ENCODE measurements at regions not wholly inside any gene's neighbourhood (a gene's known extent, or its start where the extent isn't known, plus 50 kb on each side); places are given as distances from the start of the nearest gene placed in this dataset.

DNA sequence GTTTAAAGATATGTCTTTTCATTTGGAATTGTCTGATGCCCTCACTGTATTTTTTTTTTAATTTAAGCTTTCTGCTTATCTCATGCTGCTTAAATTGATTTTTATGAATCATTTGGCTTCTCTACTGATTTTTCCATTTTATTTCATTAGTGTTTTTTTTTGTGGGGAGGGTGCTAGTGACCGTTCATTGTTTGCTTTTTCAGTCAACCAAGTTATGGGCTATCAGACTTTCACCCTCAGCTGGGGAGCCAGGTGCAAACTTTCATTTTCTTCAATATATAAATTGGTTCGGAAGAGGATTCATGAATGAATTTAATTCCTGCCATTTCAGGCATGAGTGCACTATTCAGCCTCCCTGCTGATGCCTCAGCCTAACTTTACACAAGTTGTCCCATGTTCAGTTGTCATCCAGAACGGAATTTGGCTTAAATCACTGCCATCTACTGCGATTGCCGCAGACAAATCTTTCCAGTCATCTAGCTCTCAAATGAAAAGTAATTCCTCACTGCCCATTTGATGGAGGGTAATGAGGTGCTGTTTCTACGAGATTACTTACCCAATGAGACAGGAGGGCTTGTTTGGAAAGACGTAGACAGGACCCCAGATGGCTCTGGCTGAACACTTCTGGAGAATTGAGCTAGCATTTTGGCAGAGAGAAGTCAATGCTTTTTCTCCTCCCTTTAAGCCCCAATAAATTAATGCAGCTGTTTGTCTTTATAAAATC, 89.9 kb upstream of the RORA start:
- no peak for DNase-seq

DNA sequence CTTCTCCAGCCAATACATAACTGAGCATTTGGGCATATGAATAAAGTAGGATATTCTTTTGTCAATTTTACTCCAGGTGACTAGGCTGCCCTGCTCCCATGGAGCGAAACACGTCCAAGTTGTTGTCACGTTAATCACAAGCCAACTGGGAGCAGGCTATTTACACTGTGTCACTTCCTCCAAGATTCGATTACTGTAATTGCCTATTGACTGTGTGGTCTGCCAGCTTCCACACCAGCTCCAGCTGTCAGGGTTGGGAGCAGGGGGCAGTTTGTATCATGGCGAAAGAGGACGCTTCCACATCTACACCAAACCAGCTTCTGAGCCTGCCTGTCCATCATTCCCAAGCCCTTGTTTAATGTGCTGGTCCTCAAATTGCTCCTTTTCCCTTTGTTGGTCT, 89.2 kb upstream of the RORA start:
- DNase-seq = no peak

DNA sequence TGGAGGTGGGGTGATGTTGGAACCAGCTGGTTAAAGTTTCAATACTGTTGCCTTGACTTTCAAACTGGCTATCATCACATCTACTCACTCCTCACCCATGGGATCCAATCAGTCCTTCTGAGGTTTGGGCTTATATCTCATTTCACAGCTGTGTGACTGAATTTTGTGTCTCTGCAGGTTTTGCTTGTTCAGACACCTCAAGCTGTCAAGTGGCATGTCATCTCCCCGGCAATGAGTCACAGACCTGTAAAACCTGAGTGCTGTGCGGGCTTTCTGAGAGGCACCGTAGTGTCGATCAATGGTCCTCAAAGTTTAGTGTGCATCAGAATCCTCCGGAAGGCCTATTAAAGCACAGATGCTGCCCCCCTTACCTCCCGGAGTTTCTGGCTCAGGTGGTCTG, 86.4 kb upstream of the RORA start:
- no peak for DNase-seq

DNA sequence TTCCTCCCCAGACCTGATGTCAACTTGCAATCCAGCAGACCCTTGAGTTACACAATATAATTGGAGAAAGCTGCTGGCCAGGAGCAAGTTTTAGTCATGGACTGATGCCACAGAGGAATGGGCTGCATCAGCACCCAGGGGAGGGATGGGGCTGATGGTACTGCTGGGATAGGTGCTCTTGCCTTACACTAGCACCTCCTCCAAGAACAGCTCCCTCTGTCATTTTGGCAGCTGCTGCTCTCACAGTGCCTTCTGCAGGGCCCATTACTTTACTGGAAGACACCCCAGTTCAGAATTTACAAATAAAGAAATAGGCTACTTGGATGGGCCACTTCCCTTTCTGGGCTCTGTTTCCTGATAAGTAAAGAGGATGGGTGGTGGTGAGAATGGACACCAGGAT, 85.3 kb upstream of the RORA start:
- no peak for DNase-seq

DNA sequence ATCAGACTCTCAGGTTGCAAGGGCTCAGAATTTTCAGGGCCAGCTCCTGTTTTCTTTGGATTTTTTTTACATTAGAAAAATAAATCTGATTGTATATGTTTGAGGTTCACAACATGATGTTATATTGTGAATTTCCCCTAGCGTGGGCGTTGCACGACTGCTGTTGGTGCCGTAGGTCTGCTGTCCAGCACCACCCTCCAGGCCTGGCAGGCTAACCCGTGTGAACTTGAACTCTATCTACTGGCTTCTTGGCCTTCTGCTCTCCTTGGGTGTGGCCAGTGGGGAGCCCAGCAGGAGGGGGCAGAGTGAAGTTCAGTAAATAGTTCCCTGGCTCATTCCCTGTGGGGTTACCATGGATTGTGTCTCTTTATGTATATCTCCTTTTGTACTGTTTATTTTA, 80.5 kb upstream of the RORA start:
- no peak for DNase-seq

DNA sequence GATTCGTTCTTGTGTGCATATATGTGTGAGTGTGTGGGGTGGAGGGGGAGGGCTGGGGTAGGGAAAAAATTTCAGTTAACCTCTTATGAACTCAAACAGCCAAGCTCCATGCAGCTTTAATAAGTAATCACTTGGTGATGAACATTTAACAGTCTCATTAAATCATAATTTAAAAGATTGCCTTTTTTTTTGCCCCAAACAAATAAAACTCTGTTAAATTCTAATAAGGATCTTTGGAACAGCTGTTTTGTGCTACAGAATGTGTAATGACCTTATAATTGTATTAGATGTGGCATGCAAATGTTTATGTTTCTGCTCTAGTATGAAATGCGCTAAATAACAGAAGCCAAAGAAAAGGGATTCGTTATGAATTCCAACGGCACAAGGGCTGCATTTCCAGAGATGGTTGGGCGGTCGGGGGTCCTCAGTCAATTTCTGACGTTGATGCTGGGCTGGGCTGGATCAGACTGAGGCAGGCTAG, 80.0 kb upstream of the RORA start:
- no peak for DNase-seq

DNA sequence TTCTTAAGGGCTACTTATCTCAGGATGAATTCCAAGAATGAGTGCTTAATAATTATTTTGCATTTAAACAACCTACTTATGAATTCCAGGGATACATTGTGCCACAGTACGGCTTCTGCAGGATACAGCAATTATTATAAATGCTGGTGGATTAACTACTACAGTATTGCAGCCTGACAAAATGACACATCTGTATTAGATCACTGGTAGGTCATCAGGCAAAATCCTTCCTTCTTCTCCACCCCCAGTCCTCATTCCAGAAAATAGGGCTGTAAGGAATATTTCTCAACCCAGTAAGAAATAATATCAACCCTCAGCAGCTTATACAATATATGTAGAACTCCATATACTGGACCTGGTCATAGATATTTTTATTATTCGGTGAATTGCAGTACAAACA, 79.3 kb upstream of the RORA start:
- DNase-seq = no peak

DNA sequence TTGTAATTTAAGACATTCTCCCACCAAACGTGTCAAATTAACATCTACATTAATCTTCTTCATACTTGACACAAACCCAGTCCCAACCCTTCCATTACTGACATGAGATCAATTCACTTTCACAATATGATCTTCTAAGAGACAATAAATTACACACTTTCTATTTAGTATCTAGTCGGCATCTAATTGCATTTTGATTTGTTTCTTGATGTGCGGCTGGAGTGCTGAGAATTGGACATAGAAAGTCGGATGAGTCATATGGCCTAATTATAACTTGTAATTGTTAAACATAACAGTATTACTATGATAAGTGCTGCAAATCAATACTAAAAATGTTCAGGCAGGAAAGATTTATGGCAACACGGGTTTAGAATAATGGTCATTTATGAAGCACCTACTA, 78.4 kb upstream of the RORA start:
- DNase-seq = no peak

DNA sequence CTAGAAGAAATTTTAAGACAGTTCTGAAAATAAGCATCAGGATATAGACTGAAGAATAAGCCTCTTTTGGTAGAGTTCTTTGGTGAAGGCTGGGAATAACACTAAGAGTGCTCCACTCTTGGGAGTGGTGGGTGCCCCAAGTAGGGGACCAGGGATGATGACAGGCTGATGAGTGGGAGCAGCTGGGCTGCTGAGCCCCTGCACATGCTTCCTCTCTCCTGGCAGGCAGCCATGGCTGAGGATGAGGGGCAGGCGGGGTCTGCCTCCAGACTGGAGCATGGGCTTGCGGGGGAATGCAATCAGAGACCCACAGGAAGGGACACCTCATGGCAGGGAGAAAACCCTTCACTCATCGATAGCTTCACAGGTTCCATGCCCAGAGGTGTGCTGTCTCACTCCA, 72.6 kb upstream of the RORA start:
- no peak for DNase-seq

DNA sequence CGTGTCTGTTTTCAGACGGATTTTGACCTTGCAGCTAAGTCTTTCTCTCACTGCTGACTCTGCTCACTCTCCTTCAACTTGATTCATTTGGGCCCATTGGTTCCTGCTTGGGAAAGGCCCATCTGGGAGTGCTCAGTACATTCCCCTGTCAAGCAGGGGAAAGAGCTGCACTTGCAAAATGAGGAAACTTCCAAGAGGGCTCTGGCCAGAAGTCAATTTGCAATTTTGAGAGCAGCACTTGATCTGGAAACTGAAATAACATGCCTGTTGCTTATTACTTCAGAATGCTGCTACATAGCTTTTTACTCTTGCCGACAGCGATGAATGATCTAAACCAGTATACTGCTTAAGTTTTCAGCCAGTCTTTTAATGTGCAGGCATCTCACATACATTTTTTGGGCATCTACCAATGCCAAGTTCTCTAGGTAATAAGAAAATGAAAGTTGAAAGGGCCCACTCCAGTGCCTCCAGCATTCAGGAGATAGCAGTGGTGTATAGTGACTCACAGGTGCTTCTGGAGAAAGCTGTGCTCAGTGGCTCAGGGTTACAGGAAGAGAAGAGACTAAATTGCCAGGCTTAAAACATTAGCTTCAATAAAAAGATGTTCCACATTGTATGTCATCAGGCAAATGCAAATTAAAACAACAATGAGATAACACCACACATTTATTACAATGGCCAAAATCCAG, 70.1 kb upstream of the RORA start:
- no peak for DNase-seq

DNA sequence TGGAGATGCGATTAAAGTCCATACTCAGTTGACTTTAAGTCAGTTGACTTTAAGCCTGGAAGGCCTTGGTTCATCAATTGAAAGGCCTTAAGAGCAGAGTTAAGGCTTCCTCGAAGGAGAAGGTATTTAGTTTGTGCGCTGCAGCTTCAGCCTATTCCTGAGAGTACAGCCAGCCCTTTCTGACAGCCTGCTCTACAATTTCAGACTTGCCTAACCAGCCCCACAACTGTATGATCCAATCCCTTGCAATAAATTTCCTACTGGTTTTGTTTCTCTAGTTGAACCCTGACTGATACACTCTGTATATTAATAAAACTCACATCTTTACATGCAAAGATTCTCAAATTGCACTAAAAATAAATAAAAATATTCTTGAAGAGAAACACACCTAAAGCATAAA, 66.1 kb upstream of the RORA start:
- DNase-seq = no peak

DNA sequence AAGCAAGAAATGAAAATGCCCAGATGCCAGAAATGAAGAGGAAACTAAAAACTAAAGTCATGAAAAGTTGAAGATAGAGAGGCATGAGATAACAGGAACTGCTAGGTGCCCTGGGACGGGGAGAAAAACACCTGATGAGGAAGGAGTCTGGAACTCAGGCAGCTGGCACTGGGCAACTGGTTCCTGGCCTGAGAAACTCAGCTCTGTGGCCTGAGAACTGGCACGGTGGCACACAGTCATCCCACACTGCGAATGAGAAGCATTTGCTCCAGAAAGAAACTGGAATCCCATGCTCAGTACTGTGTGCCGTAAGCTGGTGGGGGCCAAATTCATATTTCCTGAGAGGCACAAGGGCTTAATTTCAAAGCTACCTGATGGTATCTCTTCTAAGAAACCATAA, 53.6 kb upstream of the RORA start:
- DNase-seq = no peak

DNA sequence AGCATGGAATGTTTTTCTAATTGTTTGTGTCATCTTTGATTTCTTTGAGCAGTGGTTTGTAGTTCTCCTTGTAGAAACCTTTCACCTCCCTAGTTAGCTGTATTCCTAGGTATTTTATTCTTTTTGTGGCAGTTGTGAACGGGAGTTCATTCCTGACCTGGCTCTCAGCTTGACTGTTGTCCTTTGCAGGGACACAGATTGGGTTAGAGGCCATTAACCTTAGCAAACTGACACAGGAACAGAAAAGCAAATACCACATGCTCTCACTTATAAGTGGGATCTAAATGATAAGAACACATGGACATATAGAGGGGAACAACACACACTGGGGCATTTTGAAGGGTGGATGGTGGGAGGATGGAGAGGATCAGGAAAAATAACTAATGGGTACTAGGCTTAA, 52.2 kb upstream of the RORA start:
- no peak for DNase-seq
